Upper lobe of left lung (tissue), 6 donors: ENCODE measurements at regions not wholly inside any gene's neighbourhood (a gene's known extent, or its start where the extent isn't known, plus 50 kb on each side); places are given as distances from the start of the nearest gene placed in this dataset.
A peak's percentile ranks its signal among the peaks of the same experiment; 100 is the strongest.

Experiments used
- ATAC-seq, 2 donors: fragments of 200-7000 bp; cut with Tn5 transposase; one replicate each; pipeline ENCODE4 v1.9.1; 2022; ENCODE audit warnings: mild to moderate bottlenecking in 2 of 2, moderate library complexity in 2 of 2; ENCODE audit not compliant: low FRiP score in 2 of 2
- DNase-seq, 2 donors: peaks; one replicate each; pipeline ENCODE4 v3.0.0-alpha.2; 2019 to 2020
- H3K27ac ChIP-seq, 4 donors: fragments of 200-600 bp; sonication (generic); one replicate each; pipeline ENCODE4 v1.5.1; 2016 to 2019
- H3K27me3 ChIP-seq, 4 donors: fragments of 200-600 bp; sonication (generic); one replicate each; pipeline ENCODE4 v1.5.1; 2017 to 2019
- H3K36me3 ChIP-seq, 4 donors: fragments of 200-600 bp; sonication (generic); one replicate each; pipeline ENCODE4 v1.5.1; 2016 to 2019
- H3K4me1 ChIP-seq, 4 donors: fragments of 200-600 bp; sonication (generic); one replicate each; pipeline ENCODE4 v1.5.1; 2018 to 2019
- H3K4me3 ChIP-seq, 4 donors: fragments of 200-600 bp; sonication (generic); one replicate each; pipeline ENCODE4 v1.5.1; 2017 to 2019; ENCODE audit warnings: mild to moderate bottlenecking in 2 of 4, moderate library complexity in 1 of 4
- H3K9me3 ChIP-seq, 4 donors: fragments of 200-600 bp; sonication (generic); one replicate each; pipeline ENCODE4 v1.5.1; 2018 to 2019
- CTCF ChIP-seq, 6 experiments: fragments of 450-650 bp in 4 of 6; fragments of 200-600 bp in 2 of 6; sonication (generic) in 2 of 6; IDR thresholded peaks; one replicate each; pipeline ENCODE4 v1.5.1; 2016 to 2019; ENCODE audit warnings: antibody characterized with exemption in 6 of 6
- EP300 ChIP-seq, 4 donors: sonication (generic); formaldehyde crosslinking; IDR thresholded peaks; one replicate each; pipeline ENCODE4 v1.5.1; 2017; ENCODE audit warnings: antibody characterized with exemption in 4 of 4, control low read depth in 2 of 4
- POLR2A ChIP-seq, 4 donors: fragments of 450-650 bp; IDR thresholded peaks; one replicate each; pipeline ENCODE4 v1.5.1; 2016 to 2017; ENCODE audit warnings: antibody characterized with exemption in 4 of 4, mild to moderate bottlenecking in 2 of 4
- POLR2AphosphoS5 ChIP-seq, 2 donors: sonication (generic); formaldehyde crosslinking; IDR thresholded peaks; one replicate each; pipeline ENCODE4 v1.5.1; 2017; ENCODE audit warnings: antibody characterized with exemption in 2 of 2
- WGBS, 2 donors: methylation state at CpG; one replicate each; pipeline ENCODE4 v1.1.5; 2017 to 2018; 5-methylcytosine and 5-hydroxymethylcytosine counted together
- donor health status: DM: no; HTN: no; CAD: no; lungs with moderate emphysema.
- donor health status: DM: no; HTN: yes; CAD: no; lungs with severe emphysema.

- Histone ChIP-seq H3K36me3 (no peaks in the 10 kb centered on the region), H3K27ac (no peak overlapping the region), H3K4me1 (no peaks in the 10 kb centered on the region), H3K9me3 (no peaks in the 10 kb centered on the region), H3K4me3 (no peak overlapping the region), H3K27me3 (no peaks in the 10 kb centered on the region)
- DNase-seq (no peak), ATAC-seq (no peak)
- WGBS, 2 donors = 67 to 83% methylated on average over 7 of the region's 7 CpGs
- TF ChIP-seq POLR2AphosphoS5 (IDR thresholded peaks at IDR 0.05) = no peak
Measured at GRCh38 chr10:3588346-3588745, 196.7 kb downstream of the KLF6 start.

- DNase-seq (peak in 1 of 2 donors; percentile 45), ATAC-seq (no peak)
Measured at GRCh38 chr10:3584926-3585784, 199.9 kb downstream of the KLF6 start.

GRCh38 chr10:3580565-3580964 lies 204.4 kb downstream of the KLF6 start:
- DNase-seq (no peak), ATAC-seq (no peak)
- H3K4me3 ChIP-seq = no peak overlapping the region
- no peaks in the 10 kb centered on the region for H3K36me3 ChIP-seq
- H3K4me1 ChIP-seq = peaks cover 0 to 5% (median 0%) of the 10 kb centered on the region in 4 donors
- H3K27ac ChIP-seq = no peak overlapping the region
- WGBS, 2 donors = 79 to 84% methylated on average over 8 of the region's 8 CpGs
- no peak for TF ChIP-seq POLR2A (IDR thresholded peaks at IDR 0.05)
- H3K27me3 ChIP-seq = no peaks in the 10 kb centered on the region
- no peaks in the 10 kb centered on the region for H3K9me3 ChIP-seq

More at GRCh38 chr10:3584926-3585784, 199.9 kb downstream of the KLF6 start:
- no peaks in the 10 kb centered on the region for H3K4me1 ChIP-seq
- TF ChIP-seq EP300 (IDR thresholded peaks at IDR 0.05) (no peak), POLR2A (IDR thresholded peaks at IDR 0.05) (no peak), POLR2AphosphoS5 (IDR thresholded peaks at IDR 0.05) (no peak), CTCF (IDR thresholded peaks at IDR 0.05) (no peak)
- H3K36me3 ChIP-seq = no peaks in the 10 kb centered on the region
- H3K27me3 ChIP-seq = no peaks in the 10 kb centered on the region
- no peak overlapping the region for H3K4me3 ChIP-seq
- no peaks in the 10 kb centered on the region for H3K9me3 ChIP-seq
- H3K27ac ChIP-seq = no peak overlapping the region
- 88 to 91% methylated on average over 22 of the region's 22 CpGs for WGBS, 2 donors

- no peaks in the 10 kb centered on the region for H3K27me3 ChIP-seq
- WGBS, 2 donors = 27 to 33% methylated on average over 3 of the region's 3 CpGs
- H3K4me3 ChIP-seq = no peak overlapping the region
- TF ChIP-seq POLR2A (IDR thresholded peaks at IDR 0.05) (no peak), EP300 (IDR thresholded peaks at IDR 0.05) (no peak), CTCF (IDR thresholded peaks at IDR 0.05) (no peak), POLR2AphosphoS5 (IDR thresholded peaks at IDR 0.05) (no peak)
- H3K4me1 ChIP-seq = peaks cover 0 to 5% (median 0%) of the 10 kb centered on the region in 4 donors
- H3K9me3 ChIP-seq = no peaks in the 10 kb centered on the region
- no peak for DNase-seq
- no peaks in the 10 kb centered on the region for H3K36me3 ChIP-seq
- ATAC-seq = no peak
- no peak overlapping the region for H3K27ac ChIP-seq
Measured at GRCh38 chr10:3579845-3580244, 205.2 kb downstream of the KLF6 start.

GRCh38 chr10:3578682-3579081 lies 206.3 kb downstream of the KLF6 start:
- no peaks in the 10 kb centered on the region for H3K9me3 ChIP-seq
- H3K36me3 ChIP-seq = no peaks in the 10 kb centered on the region
- peaks cover 0 to 5% (median 0%) of the 10 kb centered on the region in 4 donors for H3K4me1 ChIP-seq
- no peak overlapping the region for H3K4me3 ChIP-seq
- no peaks in the 10 kb centered on the region for H3K27me3 ChIP-seq
- H3K27ac ChIP-seq = no peak overlapping the region
- no peak for TF ChIP-seq CTCF (IDR thresholded peaks at IDR 0.05)
- no peak for TF ChIP-seq EP300 (IDR thresholded peaks at IDR 0.05)
- TF ChIP-seq POLR2A (IDR thresholded peaks at IDR 0.05) = no peak
- no peak for TF ChIP-seq POLR2AphosphoS5 (IDR thresholded peaks at IDR 0.05)
- ATAC-seq = no peak
- no peak for DNase-seq

GRCh38 chr10:3578159-3578558 lies 206.8 kb downstream of the KLF6 start:
- H3K9me3 ChIP-seq = no peaks in the 10 kb centered on the region
- DNase-seq (no peak), ATAC-seq (peak in 1 of 2 donors; percentile 43)
- H3K4me3 ChIP-seq = no peak overlapping the region
- H3K27me3 ChIP-seq = no peaks in the 10 kb centered on the region
- no peaks in the 10 kb centered on the region for H3K36me3 ChIP-seq
- WGBS, 2 donors = 64 to 78% methylated on average over 3 of the region's 3 CpGs
- TF ChIP-seq CTCF (IDR thresholded peaks at IDR 0.05) (no peak), EP300 (IDR thresholded peaks at IDR 0.05) (no peak), POLR2AphosphoS5 (IDR thresholded peaks at IDR 0.05) (no peak), POLR2A (IDR thresholded peaks at IDR 0.05) (no peak)
- peaks cover 0 to 5% (median 0%) of the 10 kb centered on the region in 4 donors for H3K4me1 ChIP-seq
- no peak overlapping the region for H3K27ac ChIP-seq
